ENCODE measurements at regions not wholly inside any gene's neighbourhood (a gene's known extent, or its start where the extent isn't known, plus 50 kb on each side); places are given as distances from the start of the nearest gene placed in this dataset.

DNA sequence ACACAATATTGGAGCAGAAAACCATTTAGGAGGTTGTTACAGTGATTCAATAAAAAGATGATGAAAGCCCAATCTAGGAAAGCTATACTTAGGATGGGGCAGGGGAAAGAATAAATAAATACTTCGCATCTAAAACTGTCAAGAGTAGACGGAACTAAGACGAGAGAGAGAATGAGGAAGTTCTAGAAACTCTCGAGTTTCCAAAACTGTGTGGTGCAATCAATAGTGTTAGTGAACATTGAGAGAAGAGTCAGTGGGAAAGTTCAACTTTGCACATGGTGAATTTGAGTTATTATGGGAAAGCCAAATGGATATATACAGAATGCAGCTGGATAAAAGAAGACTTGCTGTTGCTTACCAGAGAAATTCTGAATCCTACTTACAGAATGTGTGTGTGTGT lies 133.8 kb upstream of the MEOX2 start:
- TF ChIP-seq, protein P1, sequence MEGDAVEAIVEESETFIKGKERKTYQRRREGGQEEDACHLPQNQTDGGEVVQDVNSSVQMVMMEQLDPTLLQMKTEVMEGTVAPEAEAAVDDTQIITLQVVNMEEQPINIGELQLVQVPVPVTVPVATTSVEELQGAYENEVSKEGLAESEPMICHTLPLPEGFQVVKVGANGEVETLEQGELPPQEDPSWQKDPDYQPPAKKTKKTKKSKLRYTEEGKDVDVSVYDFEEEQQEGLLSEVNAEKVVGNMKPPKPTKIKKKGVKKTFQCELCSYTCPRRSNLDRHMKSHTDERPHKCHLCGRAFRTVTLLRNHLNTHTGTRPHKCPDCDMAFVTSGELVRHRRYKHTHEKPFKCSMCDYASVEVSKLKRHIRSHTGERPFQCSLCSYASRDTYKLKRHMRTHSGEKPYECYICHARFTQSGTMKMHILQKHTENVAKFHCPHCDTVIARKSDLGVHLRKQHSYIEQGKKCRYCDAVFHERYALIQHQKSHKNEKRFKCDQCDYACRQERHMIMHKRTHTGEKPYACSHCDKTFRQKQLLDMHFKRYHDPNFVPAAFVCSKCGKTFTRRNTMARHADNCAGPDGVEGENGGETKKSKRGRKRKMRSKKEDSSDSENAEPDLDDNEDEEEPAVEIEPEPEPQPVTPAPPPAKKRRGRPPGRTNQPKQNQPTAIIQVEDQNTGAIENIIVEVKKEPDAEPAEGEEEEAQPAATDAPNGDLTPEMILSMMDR (conservative IDR thresholded peaks at IDR 0.05 in 1 of 2, IDR thresholded peaks at IDR 0.05 in 1 of 2; ENCODE audit: extremely low read depth in 1 of 2, insufficient read depth in 1 of 2, low read depth in 1 of 2, low read length in 2 of 2) = no peak
- TF ChIP-seq EZH2 (IDR thresholded peaks at IDR 0.05; ENCODE audit: borderline replicate concordance, low read length) = no peak
